HepG2 (cell line): ENCODE measurements at regions not wholly inside any gene's neighbourhood (a gene's known extent, or its start where the extent isn't known, plus 50 kb on each side); places are given as distances from the start of the nearest gene placed in this dataset.

Experiments used
- CREB1 ChIP-seq, 2 experiments: fragments of 450-650 bp in 1 of 2; IDR thresholded peaks; 2 replicates each; pipeline ENCODE4 v1.6.1; 2016 to 2017; ENCODE audit warnings: control low read depth in 1 of 2, mild to moderate bottlenecking in 1 of 2, missing compliant biosample characterization in 1 of 2, missing genetic modification characterization in 1 of 2
- DMAP1 ChIP-seq: IDR thresholded peaks from 2 replicates; pipeline ENCODE4 v1.6.1; 2016
- HMG20B ChIP-seq: conservative IDR thresholded peaks from 2 replicates; pipeline ENCODE4 v1.6.1; 2016; ENCODE audit warnings: missing genetic modification reagents, missing compliant biosample characterization
- HNRNPH1 ChIP-seq: fragments of 200-400 bp; formaldehyde crosslinking; optimal IDR thresholded peaks from 2 replicates; pipeline ENCODE3; 2017; ENCODE audit warnings: mild to moderate bottlenecking, low read depth, low read length
- SOX13 ChIP-seq, 3 experiments: fragments of 450-650 bp in 1 of 3; sonication (generic) in 1 of 3; formaldehyde crosslinking in 1 of 3; IDR thresholded peaks in 2 of 3; conservative IDR thresholded peaks in 1 of 3; 2 replicates each; pipeline versions ENCODE4 v1.5.0 to v1.6.1; 2016 to 2020; ENCODE audit warnings: antibody characterized with exemption in 1 of 3, mild to moderate bottlenecking in 1 of 3, missing compliant biosample characterization in 1 of 3, missing genetic modification reagents in 1 of 3, moderate library complexity in 1 of 3
- XBP1 ChIP-seq: sonication (generic); formaldehyde crosslinking; IDR thresholded peaks from 2 replicates; pipeline ENCODE4 v1.5.0; 2020; ENCODE audit warnings: missing genetic modification reagents
- ZFP36 ChIP-seq: fragments of 150-350 bp; IDR thresholded peaks from 2 replicates; pipeline ENCODE4 v1.6.1; 2018; ENCODE audit warnings: borderline replicate concordance, low read length, low read depth; ENCODE audit not compliant: partially characterized antibody
- ZNF24 ChIP-seq: fragments of 450-650 bp; IDR thresholded peaks from 2 replicates; pipeline ENCODE4 v1.6.1; 2017; ENCODE audit warnings: antibody characterized with exemption, mild to moderate bottlenecking
- ZNF572 ChIP-seq: sonication (generic); formaldehyde crosslinking; IDR thresholded peaks from 2 replicates; pipeline ENCODE4 v1.5.1; 2020; ENCODE audit warnings: mild to moderate bottlenecking, missing genetic modification reagents
- ZNF670 ChIP-seq: sonication (generic); formaldehyde crosslinking; IDR thresholded peaks from 2 replicates; pipeline ENCODE4 v1.8.0; 2022; ENCODE audit warnings: mild to moderate bottlenecking, missing genetic modification reagents, borderline replicate concordance
- ZNF704 ChIP-seq: sonication (generic); formaldehyde crosslinking; IDR thresholded peaks from 2 replicates; pipeline ENCODE4 v1.8.1; 2023; ENCODE audit warnings: mild to moderate bottlenecking, inconsistent platforms, moderate library complexity, missing genetic modification reagents, borderline replicate concordance
- ZSCAN9 ChIP-seq: IDR thresholded peaks from 2 replicates; pipeline ENCODE4 v1.6.1; 2016; ENCODE audit warnings: borderline replicate concordance
- ZXDC ChIP-seq: sonication (generic); formaldehyde crosslinking; IDR thresholded peaks from 2 replicates; pipeline ENCODE4 v1.5.0; 2020; ENCODE audit warnings: mild to moderate bottlenecking, missing genetic modification reagents
- TF ChIP-seq, protein P1 (sequence below): sonication (generic); formaldehyde crosslinking; IDR thresholded peaks from 2 replicates; pipeline ENCODE4 v1.4.0; 2020; ENCODE audit warnings: mild to moderate bottlenecking, missing genetic modification reagents, borderline replicate concordance
- TF ChIP-seq, protein P2 (sequence below): IDR thresholded peaks from 2 replicates; pipeline ENCODE4 v1.6.1; 2016; ENCODE audit warnings: mild to moderate bottlenecking
- TF ChIP-seq, protein P3 (sequence below): sonication (generic); formaldehyde crosslinking; IDR thresholded peaks from 2 replicates; pipeline ENCODE4 v1.5.0; 2020; ENCODE audit warnings: mild to moderate bottlenecking, missing genetic modification reagents

DNA sequence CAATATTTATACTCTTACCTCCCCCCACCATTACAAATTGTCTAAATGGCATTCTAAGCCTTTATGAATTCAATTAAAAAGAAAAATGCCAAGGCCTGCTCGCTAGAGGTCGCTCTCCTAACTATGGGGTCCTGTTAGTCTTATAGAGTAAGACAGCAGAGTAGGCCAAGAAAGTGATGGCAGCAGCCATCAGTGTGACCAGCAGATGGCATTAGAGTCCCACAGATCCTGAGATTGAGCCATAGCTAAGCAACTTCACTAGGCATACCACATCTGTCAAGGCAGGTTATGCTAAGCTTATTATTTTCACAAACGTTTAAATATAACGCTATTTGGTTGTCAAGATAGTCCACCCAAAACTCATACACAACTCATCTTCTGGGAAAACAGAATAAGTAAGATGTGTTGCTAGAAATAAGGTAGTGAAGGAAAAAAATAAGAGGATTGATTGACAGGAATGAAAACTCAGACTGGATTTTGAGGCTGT is 57.6 kb upstream of the SCAF8 start (continued):
- TF ChIP-seq, protein P1, sequence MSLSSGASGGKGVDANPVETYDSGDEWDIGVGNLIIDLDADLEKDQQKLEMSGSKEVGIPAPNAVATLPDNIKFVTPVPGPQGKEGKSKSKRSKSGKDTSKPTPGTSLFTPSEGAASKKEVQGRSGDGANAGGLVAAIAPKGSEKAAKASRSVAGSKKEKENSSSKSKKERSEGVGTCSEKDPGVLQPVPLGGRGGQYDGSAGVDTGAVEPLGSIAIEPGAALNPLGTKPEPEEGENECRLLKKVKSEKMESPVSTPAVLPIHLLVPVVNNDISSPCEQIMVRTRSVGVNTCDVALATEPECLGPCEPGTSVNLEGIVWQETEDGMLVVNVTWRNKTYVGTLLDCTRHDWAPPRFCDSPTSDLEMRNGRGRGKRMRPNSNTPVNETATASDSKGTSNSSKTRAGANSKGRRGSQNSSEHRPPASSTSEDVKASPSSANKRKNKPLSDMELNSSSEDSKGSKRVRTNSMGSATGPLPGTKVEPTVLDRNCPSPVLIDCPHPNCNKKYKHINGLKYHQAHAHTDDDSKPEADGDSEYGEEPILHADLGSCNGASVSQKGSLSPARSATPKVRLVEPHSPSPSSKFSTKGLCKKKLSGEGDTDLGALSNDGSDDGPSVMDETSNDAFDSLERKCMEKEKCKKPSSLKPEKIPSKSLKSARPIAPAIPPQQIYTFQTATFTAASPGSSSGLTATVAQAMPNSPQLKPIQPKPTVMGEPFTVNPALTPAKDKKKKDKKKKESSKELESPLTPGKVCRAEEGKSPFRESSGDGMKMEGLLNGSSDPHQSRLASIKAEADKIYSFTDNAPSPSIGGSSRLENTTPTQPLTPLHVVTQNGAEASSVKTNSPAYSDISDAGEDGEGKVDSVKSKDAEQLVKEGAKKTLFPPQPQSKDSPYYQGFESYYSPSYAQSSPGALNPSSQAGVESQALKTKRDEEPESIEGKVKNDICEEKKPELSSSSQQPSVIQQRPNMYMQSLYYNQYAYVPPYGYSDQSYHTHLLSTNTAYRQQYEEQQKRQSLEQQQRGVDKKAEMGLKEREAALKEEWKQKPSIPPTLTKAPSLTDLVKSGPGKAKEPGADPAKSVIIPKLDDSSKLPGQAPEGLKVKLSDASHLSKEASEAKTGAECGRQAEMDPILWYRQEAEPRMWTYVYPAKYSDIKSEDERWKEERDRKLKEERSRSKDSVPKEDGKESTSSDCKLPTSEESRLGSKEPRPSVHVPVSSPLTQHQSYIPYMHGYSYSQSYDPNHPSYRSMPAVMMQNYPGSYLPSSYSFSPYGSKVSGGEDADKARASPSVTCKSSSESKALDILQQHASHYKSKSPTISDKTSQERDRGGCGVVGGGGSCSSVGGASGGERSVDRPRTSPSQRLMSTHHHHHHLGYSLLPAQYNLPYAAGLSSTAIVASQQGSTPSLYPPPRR (CRISPR knock-in tag) = no peak
- TF ChIP-seq SOX13 (IDR thresholded peaks at IDR 0.05) (no peak), SOX13 (CRISPR knock-in tag; conservative IDR thresholded peaks at IDR 0.05 in 1 of 2, IDR thresholded peaks at IDR 0.05 in 1 of 2) (peak in 1 of 2 experiments; percentile 38; a peak in 1 of 4 replicates), CREB1 (IDR thresholded peaks at IDR 0.05) (no peak), CREB1 (CRISPR knock-in tag; IDR thresholded peaks at IDR 0.05) (peak; percentile 34; the same call in 1 of the 2 replicates), HNRNPH1 (no peak), ZXDC (CRISPR knock-in tag) (no peak), HMG20B (CRISPR knock-in tag) (peak; percentile 57; the same call in 1 of the 2 replicates), ZFP36 (peak; percentile 53), DMAP1 (CRISPR knock-in tag) (no peak), ZNF704 (CRISPR knock-in tag) (no peak), ZNF572 (CRISPR knock-in tag) (no peak), XBP1 (CRISPR knock-in tag) (no peak), ZNF24 (peak; percentile 60; the same call in 1 of the 2 replicates), ZNF670 (no peak), ZSCAN9 (CRISPR knock-in tag) (peak; percentile 89; the same call in 1 of the 2 replicates)
- TF ChIP-seq, protein P2, sequence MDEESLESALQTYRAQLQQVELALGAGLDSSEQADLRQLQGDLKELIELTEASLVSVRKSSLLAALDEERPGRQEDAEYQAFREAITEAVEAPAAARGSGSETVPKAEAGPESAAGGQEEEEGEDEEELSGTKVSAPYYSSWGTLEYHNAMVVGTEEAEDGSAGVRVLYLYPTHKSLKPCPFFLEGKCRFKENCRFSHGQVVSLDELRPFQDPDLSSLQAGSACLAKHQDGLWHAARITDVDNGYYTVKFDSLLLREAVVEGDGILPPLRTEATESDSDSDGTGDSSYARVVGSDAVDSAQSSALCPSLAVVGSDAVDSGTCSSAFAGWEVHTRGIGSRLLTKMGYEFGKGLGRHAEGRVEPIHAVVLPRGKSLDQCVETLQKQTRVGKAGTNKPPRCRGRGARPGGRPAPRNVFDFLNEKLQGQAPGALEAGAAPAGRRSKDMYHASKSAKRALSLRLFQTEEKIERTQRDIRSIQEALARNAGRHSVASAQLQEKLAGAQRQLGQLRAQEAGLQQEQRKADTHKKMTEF = peak; percentile 77; the same call in 1 of the 2 replicates
- TF ChIP-seq, protein P3, sequence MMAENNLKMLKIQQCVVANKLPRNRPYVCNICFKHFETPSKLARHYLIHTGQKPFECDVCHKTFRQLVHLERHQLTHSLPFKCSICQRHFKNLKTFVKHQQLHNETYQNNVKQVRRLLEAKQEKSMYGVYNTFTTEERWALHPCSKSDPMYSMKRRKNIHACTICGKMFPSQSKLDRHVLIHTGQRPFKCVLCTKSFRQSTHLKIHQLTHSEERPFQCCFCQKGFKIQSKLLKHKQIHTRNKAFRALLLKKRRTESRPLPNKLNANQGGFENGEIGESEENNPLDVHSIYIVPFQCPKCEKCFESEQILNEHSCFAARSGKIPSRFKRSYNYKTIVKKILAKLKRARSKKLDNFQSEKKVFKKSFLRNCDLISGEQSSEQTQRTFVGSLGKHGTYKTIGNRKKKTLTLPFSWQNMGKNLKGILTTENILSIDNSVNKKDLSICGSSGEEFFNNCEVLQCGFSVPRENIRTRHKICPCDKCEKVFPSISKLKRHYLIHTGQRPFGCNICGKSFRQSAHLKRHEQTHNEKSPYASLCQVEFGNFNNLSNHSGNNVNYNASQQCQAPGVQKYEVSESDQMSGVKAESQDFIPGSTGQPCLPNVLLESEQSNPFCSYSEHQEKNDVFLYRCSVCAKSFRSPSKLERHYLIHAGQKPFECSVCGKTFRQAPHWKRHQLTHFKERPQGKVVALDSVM = 0 out of 2 replicates have a peak, but pooled peaks have one; percentile 28
